HG03571 (cell line): ENCODE measurements at regions not wholly inside any gene's neighbourhood (a gene's known extent, or its start where the extent isn't known, plus 50 kb on each side); places are given as distances from the start of the nearest gene placed in this dataset.
"Not testable (repeated sequence)": the region's sequence is repeated elsewhere in the genome, so short reads cannot be mapped to it uniquely, and the experiment has no call there.

ENCODE experiments used
- ATAC-seq: cut with Tn5 transposase; IDR thresholded peaks from one replicate; pipeline ENCODE4 v1.9.1; 2021; ENCODE audit not compliant: unreplicated experiment

- ATAC-seq = no peak
Observed at GRCh38 chrX:136975684-136976470, 57.9 kb downstream of the GPR101 start.

GRCh38 chrX:136967966-136968365 lies 65.8 kb downstream of the GPR101 start:
- ATAC-seq = no peak

- ATAC-seq = no peak
Observed at GRCh38 chrX:136963973-136964372, 69.8 kb downstream of the GPR101 start.

GRCh38 chrX:136961594-136962135 lies 72.1 kb downstream of the GPR101 start:
- ATAC-seq = no peak

GRCh38 chrX:136954930-136955329 lies 74.4 kb upstream of the RBMX start:
- ATAC-seq = no peak

- ATAC-seq = peak; percentile 91
Observed at GRCh38 chrX:136953867-136954787, 73.6 kb upstream of the RBMX start.

GRCh38 chrX:136950211-136950610 lies 69.7 kb upstream of the RBMX start:
- no peak for ATAC-seq

- ATAC-seq = no peak
Observed at GRCh38 chrX:136941396-136942337, 61.1 kb upstream of the RBMX start.

GRCh38 chrX:136936183-136936549 lies 55.6 kb upstream of the RBMX start:
- no peak for ATAC-seq

GRCh38 chrX:136935533-136936182 lies 55.1 kb upstream of the RBMX start:
- ATAC-seq = not testable (repeated sequence)

- not testable (repeated sequence) for ATAC-seq
Observed at GRCh38 chrX:136934652-136935051, 54.1 kb upstream of the RBMX start.

GRCh38 chrX:136933611-136934145 lies 53.2 kb upstream of the RBMX start:
- no peak for ATAC-seq

GRCh38 chrX:136931661-136932060 lies 51.1 kb upstream of the RBMX start:
- ATAC-seq = no peak
